ENCODE measurements at regions not wholly inside any gene's neighbourhood (a gene's known extent, or its start where the extent isn't known, plus 50 kb on each side); places are given as distances from the start of the nearest gene placed in this dataset.

- no peak for TF ChIP-seq EZH2 (IDR thresholded peaks at IDR 0.05)
- TF ChIP-seq MAX (IDR thresholded peaks at IDR 0.05): no peak
- no peak for TF ChIP-seq SRF (IDR thresholded peaks at IDR 0.05; ENCODE audit: low read depth)
- TF ChIP-seq POLR2A (IDR thresholded peaks at IDR 0.05; ENCODE audit: borderline replicate concordance, extremely low read depth, insufficient read depth, insufficient read length): no peak
- TF ChIP-seq POLR2AphosphoS5 (IDR thresholded peaks at IDR 0.05; ENCODE audit: low read depth, low read length): no peak
- TF ChIP-seq CTCF (IDR thresholded peaks at IDR 0.05 in 2 of 3, conservative IDR thresholded peaks at IDR 0.05 in 1 of 3; ENCODE audit: borderline replicate concordance in 1 of 3, insufficient read depth in 1 of 3, low read depth in 2 of 3, low read length in 2 of 3): no peak
- no peak for TF ChIP-seq EZH2phosphoT487 (IDR thresholded peaks at IDR 0.05; ENCODE audit: borderline replicate concordance)
These were observed 857.8 kb upstream of the B3GALT2 start for GRCh38 chr1:194043984-194044755.

Measured in HCT116 (cell line).